Aorta (tissue), 5 donors: ENCODE measurements at regions not wholly inside any gene's neighbourhood (a gene's known extent, or its start where the extent isn't known, plus 50 kb on each side); places are given as distances from the start of the nearest gene placed in this dataset.

Experiments
- ATAC-seq: fragments of 200-7000 bp; cut with Tn5 transposase; one replicate; pipeline ENCODE4 v1.9.1; 2022; ENCODE audit warnings: moderate library complexity; ENCODE audit not compliant: low FRiP score
- DNase-seq, 2 donors: peaks; one replicate each; pipeline ENCODE4 v3.0.0-alpha.2; 2020
- H3K27ac ChIP-seq, 2 donors: one replicate each; pipeline ENCODE4 v1.5.1; 2013; ENCODE audit warnings: low read length in 2 of 2, mild to moderate bottlenecking in 2 of 2, moderate library complexity in 2 of 2, control low read depth in 1 of 2, inconsistent platforms in 1 of 2, low read depth in 1 of 2
- H3K27me3 ChIP-seq, 2 donors: one replicate each; pipeline ENCODE4 v1.6.1; 2013; ENCODE audit warnings: control low read depth in 1 of 2, low read length in 1 of 2, mild to moderate bottlenecking in 1 of 2, moderate library complexity in 1 of 2; ENCODE audit not compliant: insufficient read depth in 2 of 2, control insufficient read depth in 1 of 2
- H3K36me3 ChIP-seq, 2 donors: one replicate each; pipeline ENCODE4 v1.6.1; 2013; ENCODE audit warnings: control low read depth in 1 of 2, low read length in 1 of 2, mild to moderate bottlenecking in 1 of 2; ENCODE audit not compliant: insufficient read depth in 2 of 2, control insufficient read depth in 1 of 2
- H3K4me1 ChIP-seq, 2 donors: one replicate each; pipeline ENCODE4 v1.6.1; 2013; ENCODE audit warnings: low read length in 2 of 2, control low read depth in 1 of 2, mild to moderate bottlenecking in 1 of 2, moderate library complexity in 1 of 2; ENCODE audit not compliant: insufficient read depth in 2 of 2, control insufficient read depth in 1 of 2
- H3K4me3 ChIP-seq, 2 donors: one replicate each; pipeline ENCODE4 v1.5.1; 2013; ENCODE audit warnings: low read length in 2 of 2, control low read depth in 1 of 2, mild to moderate bottlenecking in 1 of 2
- H3K9me3 ChIP-seq: one replicate; pipeline ENCODE4 v1.6.1; 2013; ENCODE audit warnings: mild to moderate bottlenecking, low read length; ENCODE audit not compliant: control insufficient read depth
- WGBS, 2 donors: extraction: QIAGEN DNeasy Blood & Tissue Kit; methylation state at CpG; one replicate each; pipeline ENCODE4 v1.1.7; 2013; 5-methylcytosine and 5-hydroxymethylcytosine counted together
- intact Hi-C, 2 donors: fragments of 100-400 bp; cut with DNase I; formaldehyde crosslinking; loops; one replicate each; pipeline versions ENCODE4 v1.14.2 to v1.15.0; 2022
- donor health status: healthy with polysubstance abuse.
- donor health status: Bipolar disorder and iron deficiency.
- donor health status: DM: no; HTN: no; CAD: no.
- donor health status: DM: no; HTN: no; CAD: no.
- donor health status: DM: yes; HTN: yes; CAD: no.

DNA sequence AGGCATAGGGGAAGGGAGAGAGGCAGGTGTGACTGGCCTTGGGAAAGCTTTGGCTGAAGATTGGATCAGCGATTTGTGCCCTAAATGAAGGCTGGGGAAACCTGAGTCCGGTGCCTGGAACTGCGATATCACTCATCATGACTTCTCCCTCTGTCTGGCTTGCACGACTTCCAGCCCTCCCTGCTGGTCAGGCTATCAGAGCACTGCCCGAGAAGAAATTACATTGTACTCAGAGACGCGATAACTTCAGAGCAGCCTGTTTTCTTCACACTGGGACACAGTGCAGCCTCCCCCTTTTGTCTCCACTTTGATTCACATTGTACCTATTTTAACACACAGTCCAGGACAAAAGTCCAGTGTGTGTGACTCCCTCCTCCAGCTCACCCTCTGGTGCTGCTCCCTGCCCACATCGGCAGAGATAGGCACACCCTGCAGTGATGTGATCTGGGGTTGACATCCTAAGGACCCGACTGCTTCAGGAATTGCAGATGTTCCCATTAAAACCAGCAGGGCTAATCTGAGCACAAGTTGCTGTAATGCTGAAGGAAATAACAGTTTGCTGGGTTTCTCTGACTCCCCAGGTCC is 62.1 kb upstream of the CADM1 start:
- Histone ChIP-seq H3K36me3 (no peaks in the 10 kb centered on the region), H3K4me1 (no peaks in the 10 kb centered on the region), H3K27me3 (no peaks in the 10 kb centered on the region), H3K27ac (no peak overlapping the region), H3K9me3 (no peaks in the 10 kb centered on the region), H3K4me3 (no peak overlapping the region)
- no peak for ATAC-seq
- intact Hi-C loops = no loop called here
- WGBS, 2 donors = 31 to 39% methylated on average over 9 of the region's 9 CpGs
- no peak for DNase-seq

DNA sequence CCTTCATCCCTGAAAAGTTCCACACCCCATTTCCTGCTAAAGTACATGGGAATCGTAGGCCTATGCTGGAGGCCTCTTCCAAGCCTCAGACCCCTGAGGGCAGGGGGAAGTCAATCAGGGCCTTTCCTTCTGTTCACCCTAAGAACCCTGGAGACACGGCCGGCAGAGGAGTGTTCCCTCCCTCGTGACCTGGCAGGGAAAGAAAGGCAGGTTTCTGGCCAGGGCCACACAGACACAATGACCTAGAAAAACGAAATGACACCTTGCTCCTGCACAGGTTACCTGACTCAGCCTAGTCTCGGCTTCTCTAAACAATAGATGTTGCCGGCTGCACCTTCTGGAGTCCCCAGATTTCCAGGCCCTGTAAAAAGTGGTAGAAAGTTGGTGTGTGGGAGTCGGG is 60.6 kb upstream of the CADM1 start:
- intact Hi-C loops = no loop called here
- Histone ChIP-seq H3K36me3 (no peaks in the 10 kb centered on the region), H3K27ac (no peak overlapping the region), H3K4me3 (no peak overlapping the region), H3K9me3 (no peaks in the 10 kb centered on the region), H3K4me1 (no peaks in the 10 kb centered on the region), H3K27me3 (no peaks in the 10 kb centered on the region)
- no peak for DNase-seq
- 86 to 91% methylated on average over 8 of the region's 8 CpGs for WGBS, 2 donors
- no peak for ATAC-seq

DNA sequence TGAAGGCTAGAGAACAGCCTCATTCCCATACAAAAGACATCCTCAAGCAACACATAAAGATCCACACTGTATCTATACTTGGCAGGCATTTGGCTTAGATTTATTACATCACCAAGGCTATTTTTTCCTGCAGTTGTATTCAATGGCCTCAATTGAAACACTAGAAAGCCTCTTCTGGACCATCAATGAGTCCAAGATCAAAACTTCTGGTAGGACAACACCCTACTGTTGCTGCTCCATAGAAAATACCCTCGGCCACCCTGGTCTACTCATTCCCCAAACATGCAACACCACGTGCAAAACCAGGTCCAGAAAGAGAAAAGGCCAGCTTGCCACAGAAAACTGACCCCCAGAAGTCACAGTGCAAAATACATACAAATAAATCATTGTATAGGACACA is 56.9 kb upstream of the CADM1 start:
- DNase-seq = no peak
- Histone ChIP-seq H3K36me3 (no peaks in the 10 kb centered on the region), H3K4me1 (no peaks in the 10 kb centered on the region), H3K4me3 (no peak overlapping the region), H3K9me3 (no peaks in the 10 kb centered on the region), H3K27me3 (no peaks in the 10 kb centered on the region), H3K27ac (no peak overlapping the region)
- intact Hi-C loops = no loop called here
- 66 to 74% methylated on average over 2 of the region's 2 CpGs for WGBS, 2 donors
- no peak for ATAC-seq

GRCh38 chr11:115558635-115559034 is 54.4 kb upstream of the CADM1 start:
- intact Hi-C loops = no loop called here
- Histone ChIP-seq H3K27ac (no peak overlapping the region), H3K27me3 (no peaks in the 10 kb centered on the region), H3K4me1 (no peaks in the 10 kb centered on the region), H3K36me3 (no peaks in the 10 kb centered on the region), H3K9me3 (no peaks in the 10 kb centered on the region), H3K4me3 (no peak overlapping the region)
- no peak for ATAC-seq
- WGBS, 2 donors = 46 to 88% methylated on average over 1 of the region's 1 CpG
- no peak for DNase-seq

- intact Hi-C loops = no loop called here
- H3K36me3 ChIP-seq = no peaks in the 10 kb centered on the region
- DNase-seq = no peak
- H3K27me3 ChIP-seq = no peaks in the 10 kb centered on the region
- H3K4me3 ChIP-seq = no peak overlapping the region
- no peak for ATAC-seq
- no peaks in the 10 kb centered on the region for H3K9me3 ChIP-seq
- no peak overlapping the region for H3K27ac ChIP-seq
- no peaks in the 10 kb centered on the region for H3K4me1 ChIP-seq
- WGBS, 2 donors = 55 to 73% methylated on average over 7 of the region's 7 CpGs
Measured at GRCh38 chr11:115557681-115558080, 53.5 kb upstream of the CADM1 start.

GRCh38 chr11:115556984-115557383 is 52.8 kb upstream of the CADM1 start:
- 76 to 80% methylated on average over 7 of the region's 7 CpGs for WGBS, 2 donors
- Histone ChIP-seq H3K27me3 (no peaks in the 10 kb centered on the region), H3K27ac (no peak overlapping the region), H3K4me3 (no peak overlapping the region), H3K9me3 (no peaks in the 10 kb centered on the region), H3K36me3 (no peaks in the 10 kb centered on the region), H3K4me1 (no peaks in the 10 kb centered on the region)
- intact Hi-C loops = no loop called here
- ATAC-seq (no peak), DNase-seq (no peak)

DNA sequence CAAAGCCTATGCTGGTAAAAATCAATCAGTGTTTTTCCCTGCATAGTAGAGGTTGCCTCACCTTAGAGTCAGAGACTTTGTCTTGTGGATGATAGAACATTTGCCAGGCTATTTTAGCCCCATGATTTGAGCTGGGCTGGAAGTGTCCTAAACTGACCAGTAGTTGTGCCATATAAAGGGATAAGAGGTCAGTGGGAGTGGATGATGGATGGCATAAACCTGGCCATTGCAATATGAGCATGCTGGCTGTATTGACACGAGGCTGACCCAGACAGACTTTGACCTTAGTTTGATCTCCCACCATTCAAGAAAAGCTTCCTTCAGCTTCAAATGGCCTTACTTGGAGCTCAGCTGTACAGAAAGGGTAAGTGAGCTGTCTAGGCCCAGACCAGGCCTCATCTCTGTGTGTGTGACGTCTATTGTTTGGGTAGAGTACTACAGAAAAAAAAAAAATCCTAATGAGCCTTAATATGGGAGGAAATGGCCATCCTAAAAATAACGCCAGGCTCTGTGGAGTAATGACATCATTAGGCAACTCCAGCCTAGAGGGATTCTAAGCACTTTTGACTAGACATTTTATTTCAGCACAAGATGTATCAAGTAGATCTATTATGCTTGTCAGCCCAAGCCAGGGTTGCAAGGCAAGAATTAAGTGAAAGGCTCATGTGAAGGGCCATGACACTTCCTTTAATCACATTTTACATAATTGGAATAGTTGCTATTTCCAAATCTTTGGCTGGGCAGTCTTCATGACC is 51.3 kb upstream of the CADM1 start:
- ATAC-seq (no peak), DNase-seq (no peak)
- Histone ChIP-seq H3K4me3 (no peak overlapping the region), H3K27ac (no peak overlapping the region), H3K4me1 (no peaks in the 10 kb centered on the region), H3K27me3 (no peaks in the 10 kb centered on the region), H3K36me3 (no peaks in the 10 kb centered on the region), H3K9me3 (no peaks in the 10 kb centered on the region)
- intact Hi-C loops = no loop called here
- 56 to 63% methylated on average over 3 of the region's 3 CpGs for WGBS, 2 donors
